GM12872 (cell line): ENCODE measurements at regions not wholly inside any gene's neighbourhood (a gene's known extent, or its start where the extent isn't known, plus 50 kb on each side); places are given as distances from the start of the nearest gene placed in this dataset.

Experiments used
- TF ChIP-seq, protein P1 (sequence below): IDR thresholded peaks from 3 replicates; pipeline ENCODE4 v1.5.1; 2011; ENCODE audit warnings: low read depth, mild to moderate bottlenecking, low read length, moderate library complexity; ENCODE audit not compliant: insufficient read depth

DNA sequence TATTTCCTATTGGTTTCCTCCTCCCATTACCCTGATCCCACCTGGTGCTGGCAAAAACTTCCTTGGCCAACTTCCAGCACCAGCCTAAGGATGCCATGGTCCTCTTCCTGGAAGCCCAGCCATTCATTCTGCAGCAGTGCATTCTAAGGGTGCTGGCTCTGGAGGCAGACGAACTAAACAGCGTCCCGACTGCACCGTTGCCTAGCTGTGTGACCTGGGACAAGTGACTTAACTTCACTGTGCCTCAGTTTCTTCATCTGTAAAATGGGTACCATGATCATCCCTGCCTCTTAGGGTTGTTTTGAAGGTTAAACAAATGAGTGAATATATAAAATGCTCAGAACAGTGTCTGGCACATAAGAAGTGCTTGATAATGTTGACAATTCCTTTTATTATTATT, 120.9 kb upstream of the ZNF217 start:
- TF ChIP-seq, protein P1, sequence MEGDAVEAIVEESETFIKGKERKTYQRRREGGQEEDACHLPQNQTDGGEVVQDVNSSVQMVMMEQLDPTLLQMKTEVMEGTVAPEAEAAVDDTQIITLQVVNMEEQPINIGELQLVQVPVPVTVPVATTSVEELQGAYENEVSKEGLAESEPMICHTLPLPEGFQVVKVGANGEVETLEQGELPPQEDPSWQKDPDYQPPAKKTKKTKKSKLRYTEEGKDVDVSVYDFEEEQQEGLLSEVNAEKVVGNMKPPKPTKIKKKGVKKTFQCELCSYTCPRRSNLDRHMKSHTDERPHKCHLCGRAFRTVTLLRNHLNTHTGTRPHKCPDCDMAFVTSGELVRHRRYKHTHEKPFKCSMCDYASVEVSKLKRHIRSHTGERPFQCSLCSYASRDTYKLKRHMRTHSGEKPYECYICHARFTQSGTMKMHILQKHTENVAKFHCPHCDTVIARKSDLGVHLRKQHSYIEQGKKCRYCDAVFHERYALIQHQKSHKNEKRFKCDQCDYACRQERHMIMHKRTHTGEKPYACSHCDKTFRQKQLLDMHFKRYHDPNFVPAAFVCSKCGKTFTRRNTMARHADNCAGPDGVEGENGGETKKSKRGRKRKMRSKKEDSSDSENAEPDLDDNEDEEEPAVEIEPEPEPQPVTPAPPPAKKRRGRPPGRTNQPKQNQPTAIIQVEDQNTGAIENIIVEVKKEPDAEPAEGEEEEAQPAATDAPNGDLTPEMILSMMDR, result no peak

DNA sequence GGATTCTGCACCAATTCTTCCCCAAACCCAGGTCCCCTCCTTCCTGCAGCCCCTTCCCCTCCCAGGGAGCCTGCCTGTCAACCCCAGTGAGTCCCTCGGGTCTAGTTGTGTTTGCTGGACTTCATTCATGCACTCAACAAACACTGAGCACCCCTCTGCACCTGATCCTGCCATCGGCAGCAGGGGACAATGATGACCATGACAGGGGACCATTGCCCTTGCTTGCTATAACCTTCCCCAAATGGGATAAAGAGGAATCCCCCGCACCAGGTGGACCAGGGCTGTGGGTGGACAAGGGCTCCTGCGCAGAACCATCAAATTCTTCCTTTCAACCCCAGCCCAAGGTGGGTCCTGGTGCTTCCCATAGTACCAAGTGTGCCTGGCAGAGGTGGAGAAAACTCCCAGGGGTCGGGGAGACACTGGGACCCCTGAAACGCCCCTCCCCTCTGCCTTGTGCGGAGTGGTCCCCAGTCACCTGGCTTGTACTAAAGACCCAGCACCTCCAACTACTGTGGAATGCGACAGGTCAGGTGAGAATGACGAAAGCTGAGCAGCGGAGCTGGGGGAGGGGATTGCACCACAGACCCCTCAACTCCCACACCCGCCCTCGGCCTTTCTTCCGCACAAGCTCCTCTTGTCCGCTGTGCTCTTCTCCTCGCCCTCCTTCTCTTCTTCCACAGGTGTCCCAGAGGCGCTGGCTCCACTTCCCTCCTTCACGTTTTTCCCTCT, 119.9 kb upstream of the ZNF217 start:
- TF ChIP-seq, protein P1, result no peak

DNA sequence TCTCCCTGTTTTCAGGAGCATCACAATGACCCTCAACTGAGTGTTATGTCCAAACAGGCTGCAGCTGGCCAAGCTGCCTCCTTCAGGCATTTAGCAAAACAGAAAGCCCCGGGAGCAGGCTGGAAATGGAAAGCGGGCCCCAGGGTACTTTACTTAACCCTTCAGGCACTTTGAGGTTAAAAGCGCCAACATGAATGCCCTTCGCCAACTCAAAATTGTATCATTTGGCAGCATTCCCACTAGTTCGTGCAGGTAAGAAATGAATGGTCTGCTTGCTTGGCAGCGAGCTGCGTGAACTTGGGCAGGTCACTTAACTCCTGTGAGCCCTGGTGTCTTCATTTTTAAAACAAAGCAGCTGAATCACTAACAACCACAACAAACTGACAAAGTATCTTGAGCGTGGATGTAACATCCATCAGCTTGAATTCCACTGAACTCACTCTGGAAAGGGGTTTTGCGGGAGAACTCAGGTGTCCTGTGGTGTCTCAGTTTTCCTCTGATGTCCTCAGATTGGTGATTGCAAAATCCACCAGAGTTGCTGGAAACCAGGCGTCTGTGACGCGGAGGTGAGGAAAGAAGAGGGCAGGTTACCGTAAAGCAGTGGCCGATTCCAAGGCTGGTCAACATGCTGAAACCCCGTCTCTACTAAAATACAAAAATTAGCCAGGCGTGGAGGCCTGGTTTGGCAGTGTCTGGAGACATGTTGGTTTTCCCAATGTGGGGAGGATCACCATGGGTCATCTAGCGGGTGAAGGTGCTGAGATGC, 118.8 kb upstream of the ZNF217 start:
- TF ChIP-seq, protein P1, result no peak

DNA sequence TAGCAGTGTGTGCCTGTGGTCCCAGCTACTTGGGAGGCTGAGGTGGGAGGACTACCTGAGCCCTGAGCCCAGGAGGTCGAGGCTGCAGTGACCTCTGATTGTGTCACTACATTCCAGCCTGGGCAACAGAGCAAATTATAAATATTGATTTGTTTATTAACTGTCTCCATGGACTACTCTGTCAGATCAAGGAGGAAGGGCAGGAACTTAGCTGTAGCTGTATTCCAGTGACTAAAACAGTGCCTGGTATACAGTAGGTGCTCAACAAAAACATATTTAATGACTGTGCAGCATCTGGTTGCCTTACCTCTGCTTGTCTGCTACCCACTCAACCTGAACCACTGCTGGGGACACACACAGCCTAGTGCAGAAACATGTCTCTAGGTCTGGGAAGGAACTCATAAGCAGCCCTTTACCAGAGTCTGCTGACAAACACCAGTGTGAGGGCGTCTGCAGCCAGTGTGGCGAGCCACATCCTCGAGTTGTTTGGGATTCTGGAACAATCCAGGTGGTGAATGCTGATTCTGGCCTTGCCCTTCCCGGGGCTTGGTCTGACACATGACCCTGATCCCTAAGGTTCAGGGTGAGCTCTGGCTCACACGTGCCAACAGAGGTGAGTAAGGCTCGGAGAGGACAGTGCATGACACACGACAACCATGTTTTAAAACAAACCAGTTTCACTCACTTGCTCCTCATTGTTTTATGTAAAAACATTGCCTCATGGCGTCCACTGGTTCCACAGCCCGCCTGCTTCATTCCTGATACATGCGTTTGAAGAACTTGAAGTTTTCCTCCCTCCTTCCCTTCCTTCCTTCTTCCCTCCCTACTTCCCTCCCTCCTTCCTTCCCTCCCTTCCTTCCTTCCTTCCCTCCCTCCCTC, 117.9 kb upstream of the ZNF217 start:
- TF ChIP-seq, protein P1, result no peak

DNA sequence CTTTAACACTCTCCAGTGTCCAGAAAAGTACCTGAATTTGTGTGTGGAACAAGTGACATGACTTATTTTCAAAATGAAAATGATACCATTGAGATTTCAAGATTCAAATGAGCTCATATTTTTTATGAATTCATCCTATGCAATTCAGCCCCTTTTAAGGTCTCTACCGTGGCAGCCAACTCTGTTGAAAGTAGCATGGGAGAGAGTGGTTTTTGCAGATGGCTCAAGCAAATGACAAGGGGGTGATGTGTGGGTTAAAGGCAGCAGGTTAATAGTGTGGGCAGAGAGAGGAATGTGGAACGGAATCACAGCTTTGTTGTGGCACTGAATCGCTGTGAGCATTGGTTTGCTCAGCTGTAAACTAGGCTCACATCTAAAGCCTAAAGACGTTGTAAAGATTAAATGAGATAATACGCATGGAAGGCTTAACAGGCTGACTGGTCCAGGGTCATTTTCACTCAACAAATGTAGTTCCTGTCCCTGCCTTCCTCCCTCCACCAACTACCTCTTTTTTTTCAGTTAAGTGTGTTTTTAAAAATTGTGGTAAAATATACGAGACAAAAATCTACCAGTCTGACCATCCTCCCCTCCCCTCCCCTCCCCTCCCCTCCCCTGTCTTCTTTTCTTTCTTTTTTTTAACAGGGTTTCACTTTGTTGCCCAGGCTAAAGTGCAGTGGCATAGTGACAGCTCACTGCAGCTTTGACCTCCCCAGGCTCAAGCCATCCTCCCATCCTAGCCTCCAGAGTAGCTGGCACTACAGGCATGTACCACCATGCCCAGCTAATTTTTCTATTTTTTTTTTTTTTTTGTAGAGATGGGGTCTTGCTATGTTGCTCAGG, 114.7 kb upstream of the ZNF217 start:
- TF ChIP-seq, protein P1, result no peak

DNA sequence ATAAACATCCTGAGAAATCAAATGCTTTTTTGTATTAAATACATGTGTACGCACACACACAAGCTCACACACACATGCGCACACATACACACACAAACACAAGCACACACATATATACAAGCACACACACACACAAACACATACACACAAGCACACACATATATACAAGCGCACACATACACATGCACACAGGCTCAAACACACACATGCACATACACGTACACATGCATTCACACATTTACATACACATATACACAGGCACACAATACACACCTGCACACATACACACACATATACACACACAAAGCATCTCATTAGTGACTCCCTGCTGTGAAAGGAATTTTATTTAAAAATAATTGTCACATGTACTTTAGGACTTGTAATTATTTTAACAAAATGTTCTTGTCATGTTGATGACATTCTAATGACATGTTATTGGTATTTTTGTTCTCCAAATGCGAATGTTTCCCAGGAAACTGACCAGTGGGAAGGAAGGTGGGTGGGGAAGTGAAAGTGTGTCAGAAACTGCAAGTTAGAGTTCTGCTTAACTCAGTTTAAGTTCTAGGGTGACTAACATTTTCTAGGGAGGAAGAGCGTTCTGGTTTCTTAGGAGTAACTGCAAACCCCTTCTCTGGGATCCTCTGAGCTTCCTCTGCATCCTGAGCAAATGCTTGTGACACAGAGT, 113.9 kb upstream of the ZNF217 start:
- TF ChIP-seq, protein P1, result no peak
